PC-9 (cell line): ENCODE measurements at regions not wholly inside any gene's neighbourhood (a gene's known extent, or its start where the extent isn't known, plus 50 kb on each side); places are given as distances from the start of the nearest gene placed in this dataset.

Experiments
- EZH2 ChIP-seq: fragments of 200-600 bp; sonication (generic); IDR thresholded peaks from 2 replicates; pipeline ENCODE4 v1.8.0; 2017; ENCODE audit warnings: antibody characterized with exemption, low read depth
- TF ChIP-seq, protein P1 (sequence below): fragments of 200-600 bp; sonication (generic); conservative IDR thresholded peaks from 2 replicates; pipeline ENCODE4 v1.6.1; 2017; ENCODE audit warnings: mixed run types, antibody characterized with exemption, mild to moderate bottlenecking, moderate library complexity

DNA sequence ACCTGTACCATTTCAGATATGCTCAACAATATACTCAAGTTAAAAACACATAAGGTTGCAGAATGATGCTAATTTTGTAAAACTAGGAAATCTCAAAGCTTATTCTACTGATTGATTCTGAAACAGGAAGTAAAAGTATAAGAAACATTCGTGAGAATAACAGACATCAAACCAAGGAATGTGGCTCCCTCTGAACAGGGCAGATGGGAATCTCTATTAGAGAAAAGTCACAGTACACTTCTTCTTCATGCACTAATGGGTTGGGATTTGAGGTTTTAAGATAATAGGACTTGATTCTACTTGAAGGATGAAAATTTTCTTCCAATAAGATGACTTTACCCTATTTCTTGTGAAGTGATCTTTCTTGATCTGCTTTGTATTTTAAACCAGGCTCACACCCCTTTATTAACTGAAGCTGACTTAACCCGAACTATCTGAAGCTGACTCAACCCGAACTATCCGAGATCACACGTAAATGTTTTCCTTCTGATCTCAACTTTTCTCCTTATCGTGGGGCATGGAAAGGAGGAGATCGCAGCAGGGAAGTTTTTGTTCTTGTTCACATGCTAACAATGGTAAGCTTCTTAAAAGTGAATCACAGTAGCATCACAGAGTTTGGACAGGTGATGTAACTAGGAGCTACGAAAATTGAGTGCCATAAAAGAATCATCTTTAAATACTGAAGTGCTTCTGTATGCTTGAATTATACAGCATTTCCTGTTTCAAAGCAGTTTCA lies 363.1 kb upstream of the ZFP42 start:
- TF ChIP-seq, protein P1, sequence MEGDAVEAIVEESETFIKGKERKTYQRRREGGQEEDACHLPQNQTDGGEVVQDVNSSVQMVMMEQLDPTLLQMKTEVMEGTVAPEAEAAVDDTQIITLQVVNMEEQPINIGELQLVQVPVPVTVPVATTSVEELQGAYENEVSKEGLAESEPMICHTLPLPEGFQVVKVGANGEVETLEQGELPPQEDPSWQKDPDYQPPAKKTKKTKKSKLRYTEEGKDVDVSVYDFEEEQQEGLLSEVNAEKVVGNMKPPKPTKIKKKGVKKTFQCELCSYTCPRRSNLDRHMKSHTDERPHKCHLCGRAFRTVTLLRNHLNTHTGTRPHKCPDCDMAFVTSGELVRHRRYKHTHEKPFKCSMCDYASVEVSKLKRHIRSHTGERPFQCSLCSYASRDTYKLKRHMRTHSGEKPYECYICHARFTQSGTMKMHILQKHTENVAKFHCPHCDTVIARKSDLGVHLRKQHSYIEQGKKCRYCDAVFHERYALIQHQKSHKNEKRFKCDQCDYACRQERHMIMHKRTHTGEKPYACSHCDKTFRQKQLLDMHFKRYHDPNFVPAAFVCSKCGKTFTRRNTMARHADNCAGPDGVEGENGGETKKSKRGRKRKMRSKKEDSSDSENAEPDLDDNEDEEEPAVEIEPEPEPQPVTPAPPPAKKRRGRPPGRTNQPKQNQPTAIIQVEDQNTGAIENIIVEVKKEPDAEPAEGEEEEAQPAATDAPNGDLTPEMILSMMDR: no peak
- no peak for TF ChIP-seq EZH2
